ENCODE measurements at regions not wholly inside any gene's neighbourhood (a gene's known extent, or its start where the extent isn't known, plus 50 kb on each side); places are given as distances from the start of the nearest gene placed in this dataset.

- WGBS (ENCODE audit: extremely low coverage, insufficient coverage, low lambda C conversion rate) = no CpG with 5 or more reads among the region's 1 CpG
- DNase-seq = no peak
- no peak overlapping the region for H2BK15ac ChIP-seq (replicated peaks; ENCODE audit: low read depth)
- H3K4me3 ChIP-seq (ENCODE audit: low read length) = no peak overlapping the region
- no peak overlapping the region for H3K4me2 ChIP-seq (ENCODE audit: low read length)
- no peaks in the 10 kb centered on the region for H3K27me3 ChIP-seq (ENCODE audit: insufficient read depth, low read length, poor library complexity)
- H3K56ac ChIP-seq (ENCODE audit: low read length) = no peak overlapping the region
- H3K27ac ChIP-seq (ENCODE audit: low read depth, low read length) = no peak overlapping the region
- no peak overlapping the region for H2BK5ac ChIP-seq (ENCODE audit: low read length)
- H2AK5ac ChIP-seq (ENCODE audit: low read length) = no peak overlapping the region
- H3K18ac ChIP-seq (ENCODE audit: low read length) = no peak overlapping the region
- no peak overlapping the region for H2BK120ac ChIP-seq (ENCODE audit: low read depth, low read length)
- H3K79me1 ChIP-seq (ENCODE audit: low read length) = no peaks in the 10 kb centered on the region
- no peak overlapping the region for H3K9ac ChIP-seq (ENCODE audit: low read length)
- H3K79me2 ChIP-seq (ENCODE audit: control insufficient read depth, insufficient read depth, low read length) = no peaks in the 10 kb centered on the region
- no peak overlapping the region for H3K23ac ChIP-seq (ENCODE audit: low read length)
- no peak overlapping the region for H4K8ac ChIP-seq (ENCODE audit: low read depth, low read length)
- no peak overlapping the region for H3K4ac ChIP-seq (ENCODE audit: low read depth, low read length)
- no peaks in the 10 kb centered on the region for H3K36me3 ChIP-seq (ENCODE audit: control insufficient read depth, insufficient read depth, low read length)
- H4K5ac ChIP-seq (ENCODE audit: low read length) = no peak overlapping the region
- peaks cover 4% of the 10 kb centered on the region for H3K4me1 ChIP-seq (ENCODE audit: control insufficient read depth, low read depth, low read length)
Measured at GRCh38 chr1:175894581-175894980, 151.2 kb upstream of the TNR start.

GRCh38 chr1:175893192-175893591 is 149.8 kb upstream of the TNR start:
- H3K79me2 ChIP-seq (ENCODE audit: control insufficient read depth, insufficient read depth, low read length) = no peaks in the 10 kb centered on the region
- H3K27me3 ChIP-seq (ENCODE audit: insufficient read depth, low read length, poor library complexity) = no peaks in the 10 kb centered on the region
- H2AK5ac ChIP-seq (ENCODE audit: low read length) = peak overlapping the region; percentile 33
- no peak overlapping the region for H2BK15ac ChIP-seq (replicated peaks; ENCODE audit: low read depth)
- no peak overlapping the region for H3K56ac ChIP-seq (ENCODE audit: low read length)
- H4K8ac ChIP-seq (ENCODE audit: low read depth, low read length) = no peak overlapping the region
- no peak for DNase-seq
- H2BK120ac ChIP-seq (ENCODE audit: low read depth, low read length) = no peak overlapping the region
- H3K27ac ChIP-seq (ENCODE audit: low read depth, low read length) = no peak overlapping the region
- H4K5ac ChIP-seq (ENCODE audit: low read length) = no peak overlapping the region
- H3K4me1 ChIP-seq (ENCODE audit: control insufficient read depth, low read depth, low read length) = peaks cover 8% of the 10 kb centered on the region
- no peak overlapping the region for H3K4me3 ChIP-seq (ENCODE audit: low read length)
- no peak overlapping the region for H2BK5ac ChIP-seq (ENCODE audit: low read length)
- H3K36me3 ChIP-seq (ENCODE audit: control insufficient read depth, insufficient read depth, low read length) = no peaks in the 10 kb centered on the region
- no peak overlapping the region for H3K9ac ChIP-seq (ENCODE audit: low read length)
- no peak overlapping the region for H3K18ac ChIP-seq (ENCODE audit: low read length)
- H3K23ac ChIP-seq (ENCODE audit: low read length) = no peak overlapping the region
- no CpG with 5 or more reads among the region's 3 CpGs for WGBS (ENCODE audit: extremely low coverage, insufficient coverage, low lambda C conversion rate)
- H3K79me1 ChIP-seq (ENCODE audit: low read length) = no peaks in the 10 kb centered on the region
- H3K4me2 ChIP-seq (ENCODE audit: low read length) = no peak overlapping the region
- H3K4ac ChIP-seq (ENCODE audit: low read depth, low read length) = no peak overlapping the region

- no peaks in the 10 kb centered on the region for H3K36me3 ChIP-seq (ENCODE audit: control insufficient read depth, insufficient read depth, low read length)
Measured at GRCh38 chr1:175892686-175893085, 149.3 kb upstream of the TNR start.

GRCh38 chr1:175891783-175892309 is 148.5 kb upstream of the TNR start:
- no peak overlapping the region for H3K4me2 ChIP-seq (ENCODE audit: low read length)

More at GRCh38 chr1:175892686-175893085, 149.3 kb upstream of the TNR start:
- Histone ChIP-seq H2BK120ac (ENCODE audit: low read depth, low read length) (no peak overlapping the region), H3K9ac (ENCODE audit: low read length) (no peak overlapping the region), H4K5ac (ENCODE audit: low read length) (no peak overlapping the region), H2BK5ac (ENCODE audit: low read length) (peak overlapping the region; percentile 9), H3K27me3 (ENCODE audit: insufficient read depth, low read length, poor library complexity) (no peaks in the 10 kb centered on the region), H3K79me2 (ENCODE audit: control insufficient read depth, insufficient read depth, low read length) (no peaks in the 10 kb centered on the region), H2BK15ac (replicated peaks; ENCODE audit: low read depth) (no peak overlapping the region), H3K79me1 (ENCODE audit: low read length) (no peaks in the 10 kb centered on the region), H3K4me3 (ENCODE audit: low read length) (no peak overlapping the region), H2AK5ac (ENCODE audit: low read length) (peak overlapping the region; percentile 90), H3K4me1 (ENCODE audit: control insufficient read depth, low read depth, low read length) (peaks cover 8% of the 10 kb centered on the region), H3K4me2 (ENCODE audit: low read length) (no peak overlapping the region), H3K23ac (ENCODE audit: low read length) (no peak overlapping the region), H3K18ac (ENCODE audit: low read length) (no peak overlapping the region), H3K27ac (ENCODE audit: low read depth, low read length) (no peak overlapping the region), H3K4ac (ENCODE audit: low read depth, low read length) (no peak overlapping the region), H3K56ac (ENCODE audit: low read length) (no peak overlapping the region), H4K8ac (ENCODE audit: low read depth, low read length) (no peak overlapping the region)
- DNase-seq = no peak
- WGBS (ENCODE audit: extremely low coverage, insufficient coverage, low lambda C conversion rate) = no CpG with 5 or more reads among the region's 5 CpGs

GRCh38 chr1:175890958-175891357 is 147.6 kb upstream of the TNR start:
- no peak overlapping the region for H3K23ac ChIP-seq (ENCODE audit: low read length)
- no peak overlapping the region for H4K8ac ChIP-seq (ENCODE audit: low read depth, low read length)
- no peak overlapping the region for H3K18ac ChIP-seq (ENCODE audit: low read length)
- H3K36me3 ChIP-seq (ENCODE audit: control insufficient read depth, insufficient read depth, low read length) = no peaks in the 10 kb centered on the region
- H3K4me2 ChIP-seq (ENCODE audit: low read length) = no peak overlapping the region
- no peak for DNase-seq
- H2BK120ac ChIP-seq (ENCODE audit: low read depth, low read length) = no peak overlapping the region
- no peaks in the 10 kb centered on the region for H3K79me1 ChIP-seq (ENCODE audit: low read length)
- no CpG with 5 or more reads among the region's 7 CpGs for WGBS (ENCODE audit: extremely low coverage, insufficient coverage, low lambda C conversion rate)
- H3K56ac ChIP-seq (ENCODE audit: low read length) = no peak overlapping the region
- H3K27me3 ChIP-seq (ENCODE audit: insufficient read depth, low read length, poor library complexity) = no peaks in the 10 kb centered on the region
- H3K79me2 ChIP-seq (ENCODE audit: control insufficient read depth, insufficient read depth, low read length) = no peaks in the 10 kb centered on the region
- H3K9ac ChIP-seq (ENCODE audit: low read length) = no peak overlapping the region
- no peak overlapping the region for H2BK5ac ChIP-seq (ENCODE audit: low read length)
- peaks cover 8% of the 10 kb centered on the region for H3K4me1 ChIP-seq (ENCODE audit: control insufficient read depth, low read depth, low read length)
- no peak overlapping the region for H3K4me3 ChIP-seq (ENCODE audit: low read length)
- H3K27ac ChIP-seq (ENCODE audit: low read depth, low read length) = no peak overlapping the region
- no peak overlapping the region for H2AK5ac ChIP-seq (ENCODE audit: low read length)
- H2BK15ac ChIP-seq (replicated peaks; ENCODE audit: low read depth) = no peak overlapping the region
- no peak overlapping the region for H3K4ac ChIP-seq (ENCODE audit: low read depth, low read length)
- no peak overlapping the region for H4K5ac ChIP-seq (ENCODE audit: low read length)

More at GRCh38 chr1:175891783-175892309, 148.5 kb upstream of the TNR start:
- Histone ChIP-seq H2BK15ac (replicated peaks; ENCODE audit: low read depth) (no peak overlapping the region), H4K5ac (ENCODE audit: low read length) (no peak overlapping the region), H3K36me3 (ENCODE audit: control insufficient read depth, insufficient read depth, low read length) (no peaks in the 10 kb centered on the region), H3K27ac (ENCODE audit: low read depth, low read length) (no peak overlapping the region), H3K79me2 (ENCODE audit: control insufficient read depth, insufficient read depth, low read length) (no peaks in the 10 kb centered on the region), H3K4ac (ENCODE audit: low read depth, low read length) (no peak overlapping the region), H3K56ac (ENCODE audit: low read length) (peak overlapping the region; percentile 37), H3K4me1 (ENCODE audit: control insufficient read depth, low read depth, low read length) (peaks cover 8% of the 10 kb centered on the region), H4K8ac (ENCODE audit: low read depth, low read length) (no peak overlapping the region), H3K23ac (ENCODE audit: low read length) (no peak overlapping the region), H3K9ac (ENCODE audit: low read length) (no peak overlapping the region), H3K4me3 (ENCODE audit: low read length) (no peak overlapping the region), H2BK5ac (ENCODE audit: low read length) (no peak overlapping the region), H3K18ac (ENCODE audit: low read length) (no peak overlapping the region), H3K27me3 (ENCODE audit: insufficient read depth, low read length, poor library complexity) (no peaks in the 10 kb centered on the region), H2BK120ac (ENCODE audit: low read depth, low read length) (no peak overlapping the region), H3K79me1 (ENCODE audit: low read length) (no peaks in the 10 kb centered on the region), H2AK5ac (ENCODE audit: low read length) (peak overlapping the region; percentile 87)
- no CpG with 5 or more reads among the region's 10 CpGs for WGBS (ENCODE audit: extremely low coverage, insufficient coverage, low lambda C conversion rate)
- DNase-seq = no peak

- H3K79me2 ChIP-seq (ENCODE audit: control insufficient read depth, insufficient read depth, low read length) = no peaks in the 10 kb centered on the region
- H4K8ac ChIP-seq (ENCODE audit: low read depth, low read length) = no peak overlapping the region
- H3K4me2 ChIP-seq (ENCODE audit: low read length) = no peak overlapping the region
- H3K9ac ChIP-seq (ENCODE audit: low read length) = no peak overlapping the region
- H2BK15ac ChIP-seq (replicated peaks; ENCODE audit: low read depth) = no peak overlapping the region
- H3K4me1 ChIP-seq (ENCODE audit: control insufficient read depth, low read depth, low read length) = peaks cover 8% of the 10 kb centered on the region
- no peak overlapping the region for H2BK120ac ChIP-seq (ENCODE audit: low read depth, low read length)
- H3K4ac ChIP-seq (ENCODE audit: low read depth, low read length) = no peak overlapping the region
- no peak overlapping the region for H3K27ac ChIP-seq (ENCODE audit: low read depth, low read length)
- H2BK5ac ChIP-seq (ENCODE audit: low read length) = no peak overlapping the region
- no CpG with 5 or more reads among the region's 2 CpGs for WGBS (ENCODE audit: extremely low coverage, insufficient coverage, low lambda C conversion rate)
- no peak overlapping the region for H3K18ac ChIP-seq (ENCODE audit: low read length)
- no peak overlapping the region for H2AK5ac ChIP-seq (ENCODE audit: low read length)
- H3K27me3 ChIP-seq (ENCODE audit: insufficient read depth, low read length, poor library complexity) = no peaks in the 10 kb centered on the region
- H3K56ac ChIP-seq (ENCODE audit: low read length) = no peak overlapping the region
- no peak overlapping the region for H4K5ac ChIP-seq (ENCODE audit: low read length)
- no peaks in the 10 kb centered on the region for H3K36me3 ChIP-seq (ENCODE audit: control insufficient read depth, insufficient read depth, low read length)
- DNase-seq = no peak
- H3K79me1 ChIP-seq (ENCODE audit: low read length) = no peaks in the 10 kb centered on the region
- H3K4me3 ChIP-seq (ENCODE audit: low read length) = no peak overlapping the region
- H3K23ac ChIP-seq (ENCODE audit: low read length) = no peak overlapping the region
Measured at GRCh38 chr1:175889848-175890247, 146.5 kb upstream of the TNR start.

Data from mesendoderm (in vitro differentiated cells).